Heart left ventricle (tissue), 13 donors: ENCODE measurements at regions not wholly inside any gene's neighbourhood (a gene's known extent, or its start where the extent isn't known, plus 50 kb on each side); places are given as distances from the start of the nearest gene placed in this dataset.

Source experiments
- CTCF ChIP-seq, 12 donors: fragments of 200-600 bp; sonication (generic) in 4 of 12; IDR thresholded peaks; one replicate each; pipeline versions ENCODE4 v1.5.0 to v1.8.0; 2018 to 2022; ENCODE audit warnings: antibody characterized with exemption in 12 of 12, mild to moderate bottlenecking in 5 of 12
- POLR2A ChIP-seq, 2 donors: fragments of 450-650 bp; IDR thresholded peaks; one replicate each; pipeline ENCODE4 v1.6.1; 2017; ENCODE audit warnings: antibody characterized with exemption in 2 of 2, mild to moderate bottlenecking in 2 of 2, moderate library complexity in 2 of 2
- donor health status: ischemic (EF 13 %, LVEDD 7.1; RV severe dilation, severe dysfunction).
- donor health status: DM: no; HTN: yes; CAD: no.
- donor health status: DM: no; HTN: no; CAD: no.
- donor health status: ischemic (EF 25% LVEDD 6.9; RV normal size, moderate dysfunction).
- donor health status: ischemic (EF 25% LVEDD 5.7; RV mildly dilated, moderate dysfunction).
- donor health status: ischemic (EF 35%, LVEDD 5.7; RV mildly dilated, moderate dysfunction).
- donor health status: nonischemic (EF 11% LVEDD 7.7; RV severe dilation, severe dysfunction).
- donor health status: DM: yes; HTN: yes; CAD: no.
- donor health status: PGD.
- donor health status: ischemic (EF 29% LVEDD 5.4; RV normal size, mild dysfunction).
- donor health status: nonischemic (EF 23%, LVEDD 6.1; RV moderate dilation, normal function).

GRCh38 chrX:10726647-10727046 is 106.3 kb upstream of the MID1 start:
- TF ChIP-seq POLR2A (IDR thresholded peaks at IDR 0.05) = no peak
- TF ChIP-seq CTCF (IDR thresholded peaks at IDR 0.05) = no peak
